GM12801 (cell line): ENCODE measurements at regions not wholly inside any gene's neighbourhood (a gene's known extent, or its start where the extent isn't known, plus 50 kb on each side); places are given as distances from the start of the nearest gene placed in this dataset.

ENCODE experiments used
- TF ChIP-seq, protein P1 (sequence below): IDR thresholded peaks from one replicate; pipeline ENCODE4 v1.5.1; 2011; ENCODE audit warnings: control low read depth; ENCODE audit not compliant: insufficient read length; ENCODE audit errors: extremely low read depth

DNA sequence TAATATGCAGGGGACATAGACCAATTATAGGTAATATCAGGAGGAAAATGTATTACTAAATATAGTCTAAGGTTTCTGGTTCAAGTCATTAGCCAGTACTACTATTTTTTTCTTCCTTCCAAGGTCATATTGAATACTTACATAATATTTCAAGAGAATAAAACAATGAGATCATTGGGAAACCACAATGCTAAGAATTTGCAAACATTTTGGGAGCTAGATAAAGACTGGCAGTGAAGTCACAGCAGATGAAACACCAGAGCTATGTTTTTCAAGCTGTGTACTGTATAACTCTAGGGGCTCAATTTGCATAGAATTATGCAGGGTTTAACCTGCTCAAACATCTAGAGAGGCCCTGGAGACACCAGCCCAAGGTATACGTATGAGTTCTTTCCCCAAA is 80.5 kb upstream of the KCNH7 start:
- TF ChIP-seq, protein P1, sequence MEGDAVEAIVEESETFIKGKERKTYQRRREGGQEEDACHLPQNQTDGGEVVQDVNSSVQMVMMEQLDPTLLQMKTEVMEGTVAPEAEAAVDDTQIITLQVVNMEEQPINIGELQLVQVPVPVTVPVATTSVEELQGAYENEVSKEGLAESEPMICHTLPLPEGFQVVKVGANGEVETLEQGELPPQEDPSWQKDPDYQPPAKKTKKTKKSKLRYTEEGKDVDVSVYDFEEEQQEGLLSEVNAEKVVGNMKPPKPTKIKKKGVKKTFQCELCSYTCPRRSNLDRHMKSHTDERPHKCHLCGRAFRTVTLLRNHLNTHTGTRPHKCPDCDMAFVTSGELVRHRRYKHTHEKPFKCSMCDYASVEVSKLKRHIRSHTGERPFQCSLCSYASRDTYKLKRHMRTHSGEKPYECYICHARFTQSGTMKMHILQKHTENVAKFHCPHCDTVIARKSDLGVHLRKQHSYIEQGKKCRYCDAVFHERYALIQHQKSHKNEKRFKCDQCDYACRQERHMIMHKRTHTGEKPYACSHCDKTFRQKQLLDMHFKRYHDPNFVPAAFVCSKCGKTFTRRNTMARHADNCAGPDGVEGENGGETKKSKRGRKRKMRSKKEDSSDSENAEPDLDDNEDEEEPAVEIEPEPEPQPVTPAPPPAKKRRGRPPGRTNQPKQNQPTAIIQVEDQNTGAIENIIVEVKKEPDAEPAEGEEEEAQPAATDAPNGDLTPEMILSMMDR: no peak

DNA sequence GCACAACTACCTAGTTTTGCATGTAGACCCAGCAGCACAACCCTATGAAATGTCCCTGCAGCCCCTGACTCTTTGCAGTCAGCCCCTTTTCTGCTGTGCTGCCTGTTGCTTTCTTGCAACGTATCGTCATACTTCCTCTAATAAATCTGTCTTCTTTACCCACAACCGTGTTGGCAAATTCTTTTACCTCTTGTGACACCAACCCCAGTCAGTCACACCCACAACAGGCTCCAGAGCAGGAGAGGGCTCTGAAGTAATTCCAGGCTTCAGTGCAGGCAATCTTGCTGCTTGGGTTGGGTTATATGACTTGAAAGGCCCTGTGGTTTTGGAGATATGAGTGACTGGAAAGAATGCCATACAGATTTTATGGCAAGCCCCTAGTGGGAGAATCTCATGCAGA is 79.1 kb upstream of the KCNH7 start:
- TF ChIP-seq, protein P1: no peak

DNA sequence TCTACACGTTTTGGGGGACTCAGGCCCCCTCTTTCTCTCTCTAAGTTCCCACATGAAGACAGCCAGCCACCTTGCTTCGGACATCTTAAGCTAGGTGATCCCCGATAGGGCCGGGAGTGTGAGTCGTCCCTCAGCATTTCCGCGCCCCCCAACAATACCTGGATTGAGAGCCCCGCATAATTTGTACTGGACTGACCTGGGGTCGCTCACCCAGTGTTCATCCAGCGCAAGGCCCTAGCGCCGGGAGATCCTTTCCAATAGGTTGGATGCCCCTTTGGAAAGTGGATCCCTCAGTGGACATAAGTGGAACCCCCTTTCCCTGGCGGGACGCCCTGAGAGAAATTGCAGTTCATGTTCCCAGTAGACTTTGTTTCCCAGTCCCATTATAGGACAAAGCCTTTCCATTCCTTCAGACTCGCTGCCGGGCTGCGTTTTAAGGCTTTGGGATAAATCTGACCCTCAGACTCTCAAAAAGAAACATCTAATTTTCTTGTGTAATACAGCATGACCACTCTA is 77.8 kb upstream of the KCNH7 start:
- TF ChIP-seq, protein P1: no peak

DNA sequence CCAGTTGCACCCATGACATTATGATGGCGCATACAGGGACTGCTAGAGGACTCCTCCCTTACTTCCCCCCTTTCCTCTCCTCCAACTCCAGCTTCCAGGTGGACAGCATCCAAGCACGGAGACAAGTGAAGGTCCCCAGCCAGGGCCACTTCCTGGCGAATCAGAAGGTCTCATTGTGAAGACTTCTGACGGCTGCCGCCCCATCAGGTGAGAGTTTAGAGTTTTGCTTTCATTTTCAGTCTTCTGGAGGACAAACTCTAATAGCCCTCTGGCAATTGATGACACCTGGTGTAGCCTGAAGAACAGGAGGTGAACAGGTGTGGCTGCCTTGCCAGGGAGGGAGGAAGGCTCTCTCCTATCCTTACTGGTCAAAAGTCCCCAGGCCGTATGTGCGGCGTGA is 77.3 kb upstream of the KCNH7 start:
- TF ChIP-seq, protein P1: no peak

DNA sequence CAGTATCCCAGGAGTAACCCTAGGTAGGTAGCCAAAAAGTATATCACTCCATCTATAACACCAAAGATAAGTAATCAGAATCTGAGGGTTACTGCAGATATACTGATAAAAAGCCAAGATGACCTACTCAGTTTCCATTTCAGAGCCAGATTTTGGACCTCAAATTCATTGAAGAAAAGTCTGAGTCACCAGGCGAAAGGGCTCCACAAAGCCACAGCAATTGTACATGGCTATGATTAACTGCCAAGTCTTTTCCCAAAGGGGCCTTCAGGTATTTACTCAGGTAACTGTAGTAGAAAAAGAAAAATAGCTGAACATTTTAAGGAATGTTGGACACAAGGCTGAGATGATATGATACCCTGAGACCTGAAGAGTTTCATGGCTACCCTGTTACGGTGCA is 75.6 kb upstream of the KCNH7 start:
- TF ChIP-seq, protein P1: no peak

DNA sequence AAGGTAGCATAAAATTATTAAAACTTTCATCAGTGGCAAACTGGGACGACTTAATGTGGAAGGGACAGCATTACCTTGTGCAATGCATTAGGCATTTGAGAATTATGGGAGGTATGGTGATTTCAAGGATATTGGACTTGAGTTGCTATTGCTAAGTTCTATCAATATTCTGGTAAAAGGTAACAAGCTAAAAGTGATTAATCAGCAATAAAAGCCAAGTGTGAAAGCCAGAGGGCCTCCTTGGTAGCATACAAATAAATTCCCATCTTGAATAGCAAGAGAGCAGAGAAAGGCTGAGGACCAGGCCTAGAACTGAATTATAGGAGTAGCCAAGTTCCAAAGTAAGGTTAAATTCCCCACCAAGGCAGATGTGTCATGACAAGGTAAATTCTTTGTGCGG is 74.2 kb upstream of the KCNH7 start:
- TF ChIP-seq, protein P1: no peak

DNA sequence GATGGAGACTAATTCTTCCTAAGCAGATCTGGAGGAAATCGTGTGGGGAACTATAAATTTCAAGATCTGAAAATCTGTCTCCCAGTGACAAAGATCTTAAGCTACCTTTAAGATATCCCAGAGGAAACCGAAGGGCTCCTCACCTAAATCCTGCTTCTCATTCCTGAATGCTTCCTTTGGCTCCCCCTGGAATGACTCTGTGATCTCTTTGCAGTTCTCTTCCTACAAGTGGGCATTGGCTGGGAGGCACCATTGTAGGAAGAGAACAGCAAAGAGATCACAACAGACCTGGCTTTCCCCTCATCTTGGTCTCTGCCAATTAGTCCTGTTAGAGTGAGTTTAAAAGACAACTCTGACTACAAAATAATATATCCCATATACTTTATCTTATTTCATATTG is 70.0 kb upstream of the KCNH7 start:
- TF ChIP-seq, protein P1: no peak
